GM12878 (cell line): ENCODE measurements at regions not wholly inside any gene's neighbourhood (a gene's known extent, or its start where the extent isn't known, plus 50 kb on each side); places are given as distances from the start of the nearest gene placed in this dataset.

ENCODE experiments used
- ATAC-seq: fragments of 200-7000 bp; cut with Tn5 transposase; 3 replicates; pipeline ENCODE4 v1.9.1; 2020; ENCODE audit warnings: mild to moderate bottlenecking, moderate library complexity
- BruUV-seq: library from RNA; stranded (reverse); fragments of 400-500 nt; replicated peaks from 2 replicates; lab custom pipeline; 2021; lab: Mats Ljungman, UMichigan
- CTCF ChIA-PET: fragments of 300-600 bp; sonication (Branson Sonifier 250); formaldehyde crosslinking; extraction: SDS; loops from one replicate; lab custom pipeline; 2021; ENCODE audit warnings: inconsistent platforms; lab: Yijun Ruan, JAX
- POLR2A ChIA-PET: fragments of 350-600 bp; formaldehyde crosslinking; extraction: SDS; loops from one replicate; lab custom pipeline; 2021; ENCODE audit warnings: inconsistent platforms; lab: Charles Lee
- RAD21 ChIA-PET: fragments of 300-600 bp; sonication (Branson Sonifier 250); formaldehyde crosslinking; loops from one replicate; lab custom pipeline; 2023; ENCODE audit warnings: antibody characterized with exemption; ENCODE audit not compliant: unreplicated experiment; lab: Charles Lee
- SMC1A ChIA-PET: fragments of 300-600 bp; sonication (Branson Sonifier 250); formaldehyde crosslinking; loops from one replicate; lab custom pipeline; 2023; ENCODE audit not compliant: unreplicated experiment, uncharacterized antibody; lab: Charles Lee
- DNase-seq: peaks from one replicate; pipeline ENCODE4 v3.0.0-alpha.2; 2011; ENCODE audit warnings: low read depth, low spot score
- FAIRE-seq: peaks from 3 replicates; lab custom pipeline; 2011; peaks lifted over from hg19 to GRCh38; lab: Jason Lieb, UNC
- H2AFZ ChIP-seq: 2 replicates; pipeline ENCODE4 v1.6.0; 2011; ENCODE audit warnings: low read depth, low read length, control low read depth; ENCODE audit not compliant: control insufficient read depth
- H3K27ac ChIP-seq: 2 replicates; pipeline ENCODE4 v1.5.1; 2011; ENCODE audit warnings: control low read depth; ENCODE audit not compliant: control insufficient read depth, insufficient read depth
- H3K27me3 ChIP-seq, 2 experiments: replicated peaks in 1 of 2; 2 replicates each; pipeline versions ENCODE4 v1.6.0 to v1.6.1; 2011; ENCODE audit warnings: low read length in 1 of 2; ENCODE audit not compliant: control insufficient read depth in 2 of 2, insufficient read depth in 2 of 2
- H3K36me3 ChIP-seq, 2 experiments: 2 replicates each; pipeline ENCODE4 v1.5.1; 2011; ENCODE audit warnings: low read length in 1 of 2; ENCODE audit not compliant: control insufficient read depth in 2 of 2, insufficient read depth in 2 of 2
- H3K4me1 ChIP-seq: 2 replicates; pipeline ENCODE4 v1.6.1; 2011; ENCODE audit warnings: mild to moderate bottlenecking, low read length, moderate library complexity, mixed read lengths; ENCODE audit not compliant: control insufficient read depth, insufficient read depth
- H3K4me2 ChIP-seq: 2 replicates; pipeline ENCODE4 v1.6.0; 2011; ENCODE audit warnings: control low read depth; ENCODE audit not compliant: control insufficient read depth, insufficient read depth
- H3K4me3 ChIP-seq: fragments of 200-600 bp; sonication (generic); 2 replicates; pipeline ENCODE4 v1.5.1; 2016
- H3K79me2 ChIP-seq: 2 replicates; pipeline ENCODE4 v1.6.0; 2011; ENCODE audit warnings: low read length; ENCODE audit not compliant: control insufficient read depth, insufficient read depth
- H3K9ac ChIP-seq: 2 replicates; pipeline ENCODE4 v1.8.0; 2011; ENCODE audit warnings: low read length, control low read depth, mixed read lengths; ENCODE audit not compliant: control insufficient read depth, insufficient read depth
- H3K9me3 ChIP-seq: replicated peaks from 3 replicates; pipeline ENCODE4 v1.5.1; 2011; ENCODE audit warnings: mild to moderate bottlenecking, low read length; ENCODE audit not compliant: control insufficient read depth, insufficient read depth
- H4K20me1 ChIP-seq: 2 replicates; pipeline ENCODE4 v1.6.0; 2011; ENCODE audit not compliant: control insufficient read depth, insufficient read depth
- BHLHE40 ChIP-seq, 2 experiments: fragments of 450-650 bp in 1 of 2; IDR thresholded peaks; 2 replicates each; pipeline ENCODE4 v1.6.1; 2011 to 2017; ENCODE audit warnings: low read depth in 2 of 2, borderline replicate concordance in 1 of 2, improper control_type of control experiment in 1 of 2, low read length in 1 of 2, mild to moderate bottlenecking in 1 of 2
- CBFB ChIP-seq: IDR thresholded peaks from 2 replicates; pipeline ENCODE4 v1.6.1; 2016; ENCODE audit warnings: antibody characterized with exemption, low read depth
- CBX3 ChIP-seq: fragments of 200-600 bp; sonication (generic); IDR thresholded peaks from 2 replicates; pipeline ENCODE4 v1.6.1; 2016; ENCODE audit warnings: low read depth, borderline replicate concordance
- CREM ChIP-seq: IDR thresholded peaks from 2 replicates; pipeline ENCODE4 v1.6.1; 2014; ENCODE audit warnings: antibody characterized with exemption, low read depth
- DPF2 ChIP-seq: fragments of 450-650 bp; IDR thresholded peaks from 2 replicates; pipeline ENCODE4 v1.6.1; 2017; ENCODE audit warnings: mild to moderate bottlenecking
- ETV6 ChIP-seq, 2 experiments: fragments of 450-650 bp in 1 of 2; IDR thresholded peaks in 1 of 2; conservative IDR thresholded peaks in 1 of 2; 2 replicates each; pipeline ENCODE4 v1.6.1; 2014; ENCODE audit warnings: antibody characterized with exemption in 1 of 2, borderline replicate concordance in 1 of 2, low read depth in 1 of 2, mild to moderate bottlenecking in 1 of 2, moderate library complexity in 1 of 2
- IRF3 ChIP-seq: fragments of 450-650 bp; IDR thresholded peaks from 2 replicates; pipeline ENCODE4 v1.6.1; 2014; ENCODE audit warnings: mild to moderate bottlenecking
- JUNB ChIP-seq: IDR thresholded peaks from 2 replicates; pipeline ENCODE4 v1.6.1; 2016; ENCODE audit warnings: antibody characterized with exemption, mild to moderate bottlenecking
- KDM1A ChIP-seq: fragments of 200-600 bp; sonication (generic); IDR thresholded peaks from 2 replicates; pipeline ENCODE4 v1.6.1; 2016; ENCODE audit warnings: borderline replicate concordance
- NFXL1 ChIP-seq: fragments of 450-650 bp; IDR thresholded peaks from 2 replicates; pipeline ENCODE4 v1.6.1; 2017; ENCODE audit warnings: antibody characterized with exemption, mild to moderate bottlenecking, borderline replicate concordance
- NR2C1 ChIP-seq: fragments of 450-650 bp; IDR thresholded peaks from 2 replicates; pipeline ENCODE4 v1.6.1; 2017; ENCODE audit warnings: antibody characterized with exemption, mild to moderate bottlenecking, moderate library complexity
- STAT3 ChIP-seq: IDR thresholded peaks from 2 replicates; pipeline ENCODE4 v1.6.1; 2011; ENCODE audit warnings: low read depth, low read length, improper control_type of control experiment
- ZBTB4 ChIP-seq: fragments of 450-650 bp; formaldehyde crosslinking; IDR thresholded peaks from 2 replicates; pipeline ENCODE4 v1.4.0; 2022; ENCODE audit warnings: mild to moderate bottlenecking, moderate library complexity
- ZNF687 ChIP-seq: fragments of 450-650 bp; IDR thresholded peaks from 2 replicates; pipeline ENCODE4 v1.6.1; 2017; ENCODE audit warnings: mild to moderate bottlenecking, moderate library complexity
- WGBS: methylation state at CpG from one replicate; pipeline ENCODE4 v1.1.6; 2016; ENCODE audit warnings: low lambda C conversion rate; ENCODE audit not compliant: insufficient replicate concordance, insufficient coverage; ENCODE audit errors: missing lambda C conversion rate; 5-methylcytosine and 5-hydroxymethylcytosine counted together
- in situ Hi-C: fragments of 300-500 bp; cut with MboI; formaldehyde crosslinking; loops from 9 replicates; pipeline ENCODE4 v1.14.3; 2018; ENCODE audit warnings: mixed read lengths
- intact Hi-C: fragments of 100-400 bp; cut with micrococcal nuclease; formaldehyde crosslinking; loops from one replicate; pipeline ENCODE4 v1.14.2; 2022; ENCODE audit not compliant: unreplicated experiment
- TF ChIP-seq, protein P1 (sequence below): fragments of 450-650 bp; IDR thresholded peaks from 2 replicates; pipeline ENCODE4 v1.6.1; 2017; ENCODE audit warnings: mild to moderate bottlenecking

- TF ChIP-seq NR2C1 (no peak), STAT3 (no peak), ZNF687 (no peak), BHLHE40 (IDR thresholded peaks at IDR 0.05; ENCODE audit: borderline replicate concordance in 1 of 2, low read depth in 2 of 2, low read length in 1 of 2) (no peak), CREM (no peak), CBFB (no peak), KDM1A (no peak), ZBTB4 (CRISPR knock-in tag) (no peak), CBX3 (no peak), IRF3 (no peak), NFXL1 (no peak), DPF2 (no peak), ETV6 (conservative IDR thresholded peaks at IDR 0.05 in 1 of 2, IDR thresholded peaks at IDR 0.05 in 1 of 2; ENCODE audit: borderline replicate concordance in 1 of 2, low read depth in 1 of 2) (no peak), JUNB (no peak)
- TF ChIP-seq, protein P1, sequence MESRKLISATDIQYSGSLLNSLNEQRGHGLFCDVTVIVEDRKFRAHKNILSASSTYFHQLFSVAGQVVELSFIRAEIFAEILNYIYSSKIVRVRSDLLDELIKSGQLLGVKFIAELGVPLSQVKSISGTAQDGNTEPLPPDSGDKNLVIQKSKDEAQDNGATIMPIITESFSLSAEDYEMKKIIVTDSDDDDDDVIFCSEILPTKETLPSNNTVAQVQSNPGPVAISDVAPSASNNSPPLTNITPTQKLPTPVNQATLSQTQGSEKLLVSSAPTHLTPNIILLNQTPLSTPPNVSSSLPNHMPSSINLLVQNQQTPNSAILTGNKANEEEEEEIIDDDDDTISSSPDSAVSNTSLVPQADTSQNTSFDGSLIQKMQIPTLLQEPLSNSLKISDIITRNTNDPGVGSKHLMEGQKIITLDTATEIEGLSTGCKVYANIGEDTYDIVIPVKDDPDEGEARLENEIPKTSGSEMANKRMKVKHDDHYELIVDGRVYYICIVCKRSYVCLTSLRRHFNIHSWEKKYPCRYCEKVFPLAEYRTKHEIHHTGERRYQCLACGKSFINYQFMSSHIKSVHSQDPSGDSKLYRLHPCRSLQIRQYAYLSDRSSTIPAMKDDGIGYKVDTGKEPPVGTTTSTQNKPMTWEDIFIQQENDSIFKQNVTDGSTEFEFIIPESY, result no peak
- H3K9ac ChIP-seq, result no peak overlapping the region
These were observed 536.8 kb upstream of the CPEB2 start for GRCh38 chr4:14465507-14465906.

More at GRCh38 chr4:14465507-14465906, 536.8 kb upstream of the CPEB2 start:
- in situ Hi-C loops (no loop called here), intact Hi-C loops (no loop called here)
- RAD21 ChIA-PET, result no interaction called here
- Histone ChIP-seq H3K27me3 (no peaks in the 10 kb centered on the region), H3K36me3 (no peaks in the 10 kb centered on the region), H4K20me1 (no peaks in the 10 kb centered on the region), H3K9me3 (no peaks in the 10 kb centered on the region), H3K27ac (no peak overlapping the region), H2AFZ (no peak overlapping the region), H3K4me3 (no peak overlapping the region), H3K4me1 (no peaks in the 10 kb centered on the region), H3K4me2 (no peak overlapping the region), H3K79me2 (no peaks in the 10 kb centered on the region)
- CTCF ChIA-PET, result no interaction called here
- POLR2A ChIA-PET, result no interaction called here
- BruUV-seq, result no TSS peak
- 24% methylated on average over 5 of the region's 5 CpGs for WGBS
- no peak for FAIRE-seq
- DNase-seq, result no peak
- no peak for ATAC-seq
- SMC1A ChIA-PET, result interaction anchor here (2.0 kb wide), 1 partner anchor 10 kb away, joined by 7 read pairs; no protein-coding TSS in a partner anchor
